ENCODE measurements at regions not wholly inside any gene's neighbourhood (a gene's known extent, or its start where the extent isn't known, plus 50 kb on each side); places are given as distances from the start of the nearest gene placed in this dataset.

DNA sequence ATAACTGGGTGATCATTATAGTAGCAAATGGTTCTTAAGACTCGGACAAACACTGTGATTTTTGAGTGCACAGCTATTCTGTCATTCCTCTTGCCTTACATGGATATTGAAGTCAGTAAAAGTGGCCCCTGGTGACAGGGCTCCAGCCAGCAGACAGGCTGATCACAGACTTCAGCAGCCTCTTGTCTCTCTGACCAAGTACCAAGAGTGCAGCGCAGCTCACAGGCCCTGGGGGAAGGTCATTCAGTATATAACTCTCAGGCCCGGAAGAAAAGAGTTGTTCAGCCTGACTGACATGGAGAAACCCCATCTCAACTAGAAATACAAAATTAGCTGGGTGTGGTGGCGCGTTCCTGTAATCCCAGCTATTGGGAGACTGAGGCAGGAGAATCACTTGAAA lies 202.6 kb downstream of the HRH4 start:
- H3K9me3 Mint-ChIP-seq, result no peaks in the 10 kb centered on the region
- no peaks in the 10 kb centered on the region for H3K36me3 ChIP-seq (ENCODE audit: control insufficient read depth, insufficient read depth, low read length)

GRCh38 chr18:24669015-24669414 lies 208.6 kb downstream of the HRH4 start:
- H3K36me3 ChIP-seq (ENCODE audit: control insufficient read depth, insufficient read depth, low read length), result no peaks in the 10 kb centered on the region
- ATAC-seq, result no peak
- Mint-ChIP-seq H3K9me3 (no peaks in the 10 kb centered on the region), H3K27ac (no peak overlapping the region), H3K4me1 (no peaks in the 10 kb centered on the region), H3K4me3 (no peak overlapping the region), H3K27me3 (ENCODE audit: low read depth in 2 of 2) (peaks cover 11 to 19% of the 10 kb centered on the region in 2 donors), H3K36me3 (no peaks in the 10 kb centered on the region)
- no peaks in the 10 kb centered on the region for H3K9me3 ChIP-seq (ENCODE audit: control insufficient read depth, insufficient read depth, low read length)
- 96% methylated on average over 2 of the region's 2 CpGs for WGBS (ENCODE audit: insufficient coverage)
- TF ChIP-seq, protein P1, sequence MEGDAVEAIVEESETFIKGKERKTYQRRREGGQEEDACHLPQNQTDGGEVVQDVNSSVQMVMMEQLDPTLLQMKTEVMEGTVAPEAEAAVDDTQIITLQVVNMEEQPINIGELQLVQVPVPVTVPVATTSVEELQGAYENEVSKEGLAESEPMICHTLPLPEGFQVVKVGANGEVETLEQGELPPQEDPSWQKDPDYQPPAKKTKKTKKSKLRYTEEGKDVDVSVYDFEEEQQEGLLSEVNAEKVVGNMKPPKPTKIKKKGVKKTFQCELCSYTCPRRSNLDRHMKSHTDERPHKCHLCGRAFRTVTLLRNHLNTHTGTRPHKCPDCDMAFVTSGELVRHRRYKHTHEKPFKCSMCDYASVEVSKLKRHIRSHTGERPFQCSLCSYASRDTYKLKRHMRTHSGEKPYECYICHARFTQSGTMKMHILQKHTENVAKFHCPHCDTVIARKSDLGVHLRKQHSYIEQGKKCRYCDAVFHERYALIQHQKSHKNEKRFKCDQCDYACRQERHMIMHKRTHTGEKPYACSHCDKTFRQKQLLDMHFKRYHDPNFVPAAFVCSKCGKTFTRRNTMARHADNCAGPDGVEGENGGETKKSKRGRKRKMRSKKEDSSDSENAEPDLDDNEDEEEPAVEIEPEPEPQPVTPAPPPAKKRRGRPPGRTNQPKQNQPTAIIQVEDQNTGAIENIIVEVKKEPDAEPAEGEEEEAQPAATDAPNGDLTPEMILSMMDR (IDR thresholded peaks at IDR 0.05), result no peak
- H3K27me3 ChIP-seq (ENCODE audit: control insufficient read depth, insufficient read depth, low read length), result no peaks in the 10 kb centered on the region
- no peak for DNase-seq
- no peak overlapping the region for H3K27ac ChIP-seq (ENCODE audit: low read length)
- H3K4me1 ChIP-seq (ENCODE audit: control insufficient read depth, insufficient read depth, low read length), result no peaks in the 10 kb centered on the region
- no peak overlapping the region for H3K4me3 ChIP-seq (ENCODE audit: low read length)
- intact Hi-C loops (cut with micrococcal nuclease), result no loop called here

More for the DNA sequence above, 202.6 kb downstream of the HRH4 start:
- Histone ChIP-seq H3K27me3 (ENCODE audit: control insufficient read depth, insufficient read depth, low read length) (no peaks in the 10 kb centered on the region), H3K4me3 (ENCODE audit: low read length) (no peak overlapping the region), H3K4me1 (ENCODE audit: control insufficient read depth, insufficient read depth, low read length) (peaks cover 8% of the 10 kb centered on the region), H3K9me3 (ENCODE audit: control insufficient read depth, insufficient read depth, low read length) (no peaks in the 10 kb centered on the region), H3K27ac (ENCODE audit: low read length) (no peak overlapping the region)
- ATAC-seq (no peak), DNase-seq (no peak)
- Mint-ChIP-seq H3K27me3 (ENCODE audit: low read depth in 2 of 2) (peaks cover 14 to 21% of the 10 kb centered on the region in 2 donors), H3K4me3 (no peak overlapping the region), H3K36me3 (no peaks in the 10 kb centered on the region), H3K4me1 (peaks cover 7 to 16% of the 10 kb centered on the region in 2 donors), H3K27ac (no peak overlapping the region)
- WGBS (ENCODE audit: insufficient coverage), result 95% methylated on average over 5 of the region's 5 CpGs
- intact Hi-C loops (cut with micrococcal nuclease), result no loop called here
- TF ChIP-seq, protein P1 (IDR thresholded peaks at IDR 0.05), result no peak

DNA sequence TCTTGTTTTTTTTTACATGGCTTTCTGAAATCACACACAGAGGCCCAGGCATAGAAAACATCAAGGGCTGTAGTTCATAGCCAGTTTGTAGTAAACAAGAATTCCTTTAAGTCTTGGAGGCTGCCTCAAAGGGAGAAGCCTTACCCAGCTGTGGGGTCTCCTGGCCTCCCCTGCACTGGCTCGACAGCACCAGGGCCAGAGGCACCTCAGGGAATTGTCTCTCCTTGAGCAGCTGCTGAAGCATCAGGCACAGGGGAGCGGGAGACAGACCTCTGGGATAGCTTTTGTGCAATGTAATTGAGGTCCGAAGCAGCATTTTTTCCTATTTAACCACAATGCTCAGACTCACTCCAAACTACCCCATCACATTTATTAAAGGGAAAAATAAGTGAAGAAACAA lies 209.1 kb downstream of the HRH4 start:
- Histone ChIP-seq H3K9me3 (ENCODE audit: control insufficient read depth, insufficient read depth, low read length) (no peaks in the 10 kb centered on the region), H3K27me3 (ENCODE audit: control insufficient read depth, insufficient read depth, low read length) (no peaks in the 10 kb centered on the region), H3K36me3 (ENCODE audit: control insufficient read depth, insufficient read depth, low read length) (no peaks in the 10 kb centered on the region), H3K27ac (ENCODE audit: low read length) (no peak overlapping the region), H3K4me1 (ENCODE audit: control insufficient read depth, insufficient read depth, low read length) (no peaks in the 10 kb centered on the region), H3K4me3 (ENCODE audit: low read length) (no peak overlapping the region)
- TF ChIP-seq, protein P1 (IDR thresholded peaks at IDR 0.05), result no peak
- no peak for ATAC-seq
- WGBS (ENCODE audit: insufficient coverage), result 72% methylated on average over 2 of the region's 3 CpGs
- Mint-ChIP-seq H3K9me3 (no peaks in the 10 kb centered on the region), H3K27me3 (ENCODE audit: low read depth in 2 of 2) (peaks cover 8 to 18% of the 10 kb centered on the region in 2 donors), H3K4me1 (no peaks in the 10 kb centered on the region), H3K27ac (no peak overlapping the region), H3K36me3 (no peaks in the 10 kb centered on the region), H3K4me3 (no peak overlapping the region)
- intact Hi-C loops (cut with micrococcal nuclease), result no loop called here
- no peak for DNase-seq

- TF ChIP-seq, protein P1 (IDR thresholded peaks at IDR 0.05), result no peak
- WGBS (ENCODE audit: insufficient coverage), result 30% methylated on average over 2 of the region's 9 CpGs
- no peak for ATAC-seq
- Mint-ChIP-seq H3K4me1 (no peaks in the 10 kb centered on the region), H3K27ac (no peak overlapping the region), H3K36me3 (no peaks in the 10 kb centered on the region), H3K9me3 (no peaks in the 10 kb centered on the region), H3K4me3 (no peak overlapping the region), H3K27me3 (ENCODE audit: low read depth in 2 of 2) (peaks cover 4 to 18% of the 10 kb centered on the region in 2 donors)
- H3K9me3 ChIP-seq (ENCODE audit: control insufficient read depth, insufficient read depth, low read length), result no peaks in the 10 kb centered on the region
- no peak overlapping the region for H3K4me3 ChIP-seq (ENCODE audit: low read length)
- no peaks in the 10 kb centered on the region for H3K27me3 ChIP-seq (ENCODE audit: control insufficient read depth, insufficient read depth, low read length)
- H3K4me1 ChIP-seq (ENCODE audit: control insufficient read depth, insufficient read depth, low read length), result no peaks in the 10 kb centered on the region
- no peak overlapping the region for H3K27ac ChIP-seq (ENCODE audit: low read length)
- DNase-seq, result peak in 1 of 2 donors; percentile 33
- intact Hi-C loops (cut with micrococcal nuclease), result no loop called here
- no peaks in the 10 kb centered on the region for H3K36me3 ChIP-seq (ENCODE audit: control insufficient read depth, insufficient read depth, low read length)
Measured at GRCh38 chr18:24672165-24672941, 211.9 kb downstream of the HRH4 start.
